ENCODE measurements at regions not wholly inside any gene's neighbourhood (a gene's known extent, or its start where the extent isn't known, plus 50 kb on each side); places are given as distances from the start of the nearest gene placed in this dataset.
"Not testable (repeated sequence)": the region's sequence is repeated elsewhere in the genome, so short reads cannot be mapped to it uniquely, and the experiment has no call there.

GRCh38 chr6:168177103-168177891, 98.3 kb upstream of the FRMD1 start:
- DNase-seq (no peak), ATAC-seq (ENCODE audit: low FRiP score in 2 of 2) (no peak)
- Histone ChIP-seq H3K36me3 (no peaks in the 10 kb centered on the region), H3K9me3 (no peaks in the 10 kb centered on the region), H3K27ac (no peak overlapping the region), H3K4me1 (no peaks in the 10 kb centered on the region), H3K4me3 (no peak overlapping the region), H3K27me3 (no peaks in the 10 kb centered on the region)
- WGBS, 2 donors: 92 to 94% methylated on average over 8 of the region's 8 CpGs
- TF ChIP-seq POLR2AphosphoS5 (IDR thresholded peaks at IDR 0.05) (no peak), CTCF (IDR thresholded peaks at IDR 0.05) (no peak)

GRCh38 chr6:168171673-168172353, 92.8 kb upstream of the FRMD1 start:
- H3K27me3 ChIP-seq: no peaks in the 10 kb centered on the region
- H3K27ac ChIP-seq: no peak overlapping the region
- DNase-seq: no peak
- no peaks in the 10 kb centered on the region for H3K9me3 ChIP-seq
- TF ChIP-seq POLR2A (IDR thresholded peaks at IDR 0.05) (no peak), EP300 (IDR thresholded peaks at IDR 0.05) (no peak), CTCF (IDR thresholded peaks at IDR 0.05) (no peak), POLR2AphosphoS5 (IDR thresholded peaks at IDR 0.05) (no peak)
- H3K4me1 ChIP-seq: no peaks in the 10 kb centered on the region
- no peak overlapping the region for H3K4me3 ChIP-seq
- 47 to 51% methylated on average over 4 of the region's 4 CpGs for WGBS, 2 donors
- H3K36me3 ChIP-seq: no peaks in the 10 kb centered on the region
- ATAC-seq (ENCODE audit: low FRiP score in 2 of 2): no peak

DNA sequence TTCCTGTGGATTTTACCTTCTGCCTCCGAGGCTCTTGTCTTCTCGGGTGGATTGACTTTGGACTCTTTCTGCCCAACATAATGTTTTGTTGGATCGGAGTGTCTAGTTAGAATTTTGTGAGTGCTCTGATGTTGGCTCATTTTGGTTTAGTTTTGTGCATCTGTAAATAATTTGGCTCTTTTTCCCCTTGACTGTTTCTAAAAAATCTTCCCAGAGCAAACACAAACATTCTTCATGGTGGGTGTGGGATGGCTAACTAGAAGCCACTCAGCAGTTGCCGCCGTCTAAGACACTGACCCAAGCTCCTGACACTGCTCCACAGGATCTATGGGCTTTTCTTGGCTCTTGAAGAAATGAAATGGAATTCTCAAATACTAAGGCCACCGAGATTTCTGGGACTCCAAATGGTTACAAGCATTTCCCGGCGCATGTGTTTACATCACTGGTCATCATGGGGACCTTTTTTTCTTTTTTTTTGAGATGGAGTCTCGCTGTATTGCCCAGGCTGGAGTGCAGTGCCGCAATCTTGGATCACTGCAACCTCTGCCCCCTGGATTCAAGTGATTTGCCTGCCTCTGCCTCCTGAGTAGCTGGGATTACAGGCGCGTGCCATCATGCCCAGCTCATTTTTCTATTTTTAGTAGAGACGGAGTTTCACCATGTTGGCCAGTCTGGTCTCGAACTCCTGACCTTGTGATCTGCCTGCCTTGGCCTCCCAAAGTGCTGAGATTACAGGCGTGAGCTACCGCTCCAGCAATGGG, 92.0 kb upstream of the FRMD1 start:
- Histone ChIP-seq H3K36me3 (no peaks in the 10 kb centered on the region), H3K27me3 (no peaks in the 10 kb centered on the region), H3K9me3 (no peaks in the 10 kb centered on the region), H3K4me1 (no peaks in the 10 kb centered on the region), H3K4me3 (no peak overlapping the region), H3K27ac (no peak overlapping the region)
- DNase-seq (no peak), ATAC-seq (ENCODE audit: low FRiP score in 2 of 2) (no peak)
- WGBS, 2 donors: 88 to 92% methylated on average over 16 of the region's 16 CpGs
- TF ChIP-seq CTCF (IDR thresholded peaks at IDR 0.05) (no peak), POLR2A (IDR thresholded peaks at IDR 0.05) (no peak), POLR2AphosphoS5 (IDR thresholded peaks at IDR 0.05) (no peak), EP300 (IDR thresholded peaks at IDR 0.05) (no peak)

DNA sequence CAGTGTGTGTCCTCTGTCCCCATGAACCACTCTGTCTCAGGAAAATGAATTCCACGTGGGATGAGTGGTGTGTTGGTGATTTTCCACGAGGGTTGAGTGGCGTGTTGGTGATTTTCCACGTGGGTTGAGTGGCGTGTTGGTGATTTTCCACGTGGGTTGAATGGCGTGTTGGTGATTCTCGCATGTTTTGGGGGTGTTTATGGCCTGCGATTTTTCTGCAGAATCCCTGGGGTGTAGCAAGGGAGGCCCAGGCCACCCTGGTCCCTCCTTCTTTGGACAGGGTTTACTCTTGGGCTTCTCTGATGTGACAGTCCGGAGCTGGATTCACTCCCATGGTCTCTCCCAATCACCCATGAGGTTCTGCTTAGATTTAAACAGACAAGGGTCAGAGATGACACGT, 90.6 kb upstream of the FRMD1 start:
- TF ChIP-seq CTCF (IDR thresholded peaks at IDR 0.05) (no peak), POLR2A (IDR thresholded peaks at IDR 0.05) (no peak), POLR2AphosphoS5 (IDR thresholded peaks at IDR 0.05) (no peak), EP300 (IDR thresholded peaks at IDR 0.05) (no peak)
- Histone ChIP-seq H3K9me3 (no peaks in the 10 kb centered on the region), H3K36me3 (no peaks in the 10 kb centered on the region), H3K4me3 (no peak overlapping the region), H3K4me1 (no peaks in the 10 kb centered on the region), H3K27ac (no peak overlapping the region), H3K27me3 (no peaks in the 10 kb centered on the region)
- DNase-seq: no peak
- no peak for ATAC-seq (ENCODE audit: low FRiP score in 2 of 2)
- 90 to 95% methylated on average over 11 of the region's 11 CpGs for WGBS, 2 donors

GRCh38 chr6:168168936-168169335, 89.9 kb upstream of the FRMD1 start:
- WGBS, 2 donors: 69 to 72% methylated on average over 5 to 11 of the region's 12 CpGs
- not testable (repeated sequence) for H3K27ac ChIP-seq

DNA sequence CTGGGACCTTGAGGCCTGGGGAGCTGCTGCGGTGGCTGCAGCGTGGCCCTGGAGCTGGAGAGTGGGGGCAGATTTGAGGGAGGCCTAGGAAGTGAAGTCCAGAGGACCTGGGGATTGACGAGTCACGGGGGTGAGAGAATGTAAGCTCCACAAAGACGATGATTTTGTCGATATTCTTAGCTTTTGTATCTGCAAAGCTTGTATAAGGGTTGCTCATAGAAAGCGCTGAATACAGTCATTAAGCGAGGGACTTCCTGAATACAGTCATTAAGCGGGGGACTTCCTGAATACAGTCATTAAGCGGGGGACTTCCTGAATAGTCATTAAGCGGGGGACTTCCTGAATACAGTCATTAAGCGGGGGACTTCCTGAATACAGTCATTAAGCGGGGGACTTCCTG, 89.3 kb upstream of the FRMD1 start:
- H3K4me3 ChIP-seq; ATAC-seq (ENCODE audit: low FRiP score in 2 of 2); H3K4me1 ChIP-seq; H3K27me3 ChIP-seq; H3K27ac ChIP-seq; DNase-seq; H3K36me3 ChIP-seq; H3K9me3 ChIP-seq: not testable (repeated sequence)
- WGBS, 2 donors: 64 to 89% methylated on average over 10 to 11 of the region's 13 CpGs

More at GRCh38 chr6:168168936-168169335, 89.9 kb upstream of the FRMD1 start:
- not testable (repeated sequence) for H3K9me3 ChIP-seq; H3K4me3 ChIP-seq; ATAC-seq (ENCODE audit: low FRiP score in 2 of 2); H3K4me1 ChIP-seq; H3K36me3 ChIP-seq; DNase-seq; H3K27me3 ChIP-seq
